RKO (cell line): ENCODE measurements at regions not wholly inside any gene's neighbourhood (a gene's known extent, or its start where the extent isn't known, plus 50 kb on each side); places are given as distances from the start of the nearest gene placed in this dataset.
"Not testable (repeated sequence)": the region's sequence is repeated elsewhere in the genome, so short reads cannot be mapped to it uniquely, and the experiment has no call there.

Experiments
- DNase-seq: peaks from one replicate; pipeline ENCODE4 v3.0.0-alpha.2; 2016; ENCODE audit warnings: low spot score

GRCh38 chr1:30569384-30569783 lies 154.0 kb downstream of the MATN1 start:
- no peak for DNase-seq

DNA sequence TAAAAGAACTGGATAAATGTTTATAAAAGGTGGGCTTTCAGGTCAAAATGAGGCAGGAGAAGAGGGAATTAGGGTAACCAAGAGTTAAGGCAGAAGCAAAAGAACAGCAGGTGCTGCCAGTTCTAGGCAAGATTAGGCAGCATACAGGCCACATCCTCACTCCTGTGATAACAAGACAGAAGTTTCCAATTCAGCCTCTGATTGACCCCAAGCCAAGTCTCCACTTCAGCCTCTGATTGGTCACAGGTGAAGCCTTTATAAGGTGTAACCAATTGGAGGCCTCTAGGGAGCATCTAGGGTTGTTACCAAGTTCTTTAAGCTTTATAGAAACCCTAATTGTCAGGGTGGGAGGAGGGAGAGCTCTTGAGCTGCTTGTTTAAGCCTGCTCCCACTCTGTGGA lies 160.8 kb downstream of the MATN1 start:
- no peak for DNase-seq

DNA sequence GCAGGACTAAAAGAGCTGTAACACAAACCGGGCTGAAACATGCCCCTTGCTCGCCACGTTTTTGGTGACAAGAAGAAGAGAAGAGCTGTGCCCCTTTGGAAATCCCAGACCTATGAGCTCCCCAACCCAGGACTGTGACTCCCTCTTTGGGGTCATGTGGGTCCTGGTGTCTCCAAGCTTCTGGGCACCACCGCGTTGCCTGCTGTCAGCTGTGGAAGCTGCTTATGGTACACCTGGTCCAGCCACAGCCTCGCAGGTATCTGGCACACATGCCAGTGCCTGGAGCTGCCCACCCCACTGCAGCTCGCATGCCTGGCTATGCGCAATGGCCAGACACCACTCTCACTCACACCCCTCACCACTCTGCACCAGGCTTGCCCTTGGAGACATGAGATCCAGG lies 171.8 kb downstream of the MATN1 start:
- no peak for DNase-seq

DNA sequence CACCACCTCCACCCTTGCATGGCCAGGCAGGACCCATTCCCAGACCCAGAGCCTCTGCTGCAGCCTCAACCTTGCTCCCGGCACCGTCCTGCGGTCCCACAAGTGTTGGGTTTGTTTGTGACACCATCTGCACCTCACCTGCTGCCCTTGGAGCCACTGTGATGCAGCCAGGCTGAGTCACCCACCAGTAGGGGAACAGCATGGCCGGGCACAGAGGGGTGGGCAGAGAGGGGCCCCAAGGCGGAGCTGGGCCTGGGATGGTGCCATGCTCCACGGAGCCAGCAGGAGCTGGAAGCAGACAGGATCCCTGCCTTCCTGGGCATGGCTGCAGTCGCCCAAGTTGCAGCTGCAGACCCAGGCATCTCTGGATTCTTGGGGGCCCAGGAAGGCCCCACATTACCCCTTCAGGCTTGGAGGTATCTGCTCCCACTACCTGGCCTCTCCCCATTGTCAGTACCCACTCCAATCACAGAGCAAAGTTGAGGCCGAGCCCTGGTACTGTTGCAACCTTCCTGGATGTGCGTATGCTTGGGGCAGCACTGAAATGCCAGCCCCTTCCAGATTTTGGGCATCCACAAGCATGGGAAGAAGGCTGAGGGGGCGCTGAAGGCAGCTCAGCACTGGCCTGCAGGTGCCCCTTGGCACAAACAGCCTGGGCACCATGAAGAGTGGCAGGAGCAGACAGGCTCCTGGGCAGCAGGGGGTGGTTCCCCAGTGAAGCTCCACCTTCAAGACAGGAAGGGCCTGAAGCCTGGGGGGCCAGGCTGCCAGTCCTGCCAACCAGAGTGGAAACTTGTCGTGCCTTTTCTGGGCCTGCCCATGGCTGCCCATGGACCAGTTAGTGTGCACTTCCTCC lies 172.8 kb downstream of the MATN1 start:
- DNase-seq: no peak

- not testable (repeated sequence) for DNase-seq
These were observed 173.5 kb downstream of the MATN1 start for GRCh38 chr1:30549872-30550271.

DNA sequence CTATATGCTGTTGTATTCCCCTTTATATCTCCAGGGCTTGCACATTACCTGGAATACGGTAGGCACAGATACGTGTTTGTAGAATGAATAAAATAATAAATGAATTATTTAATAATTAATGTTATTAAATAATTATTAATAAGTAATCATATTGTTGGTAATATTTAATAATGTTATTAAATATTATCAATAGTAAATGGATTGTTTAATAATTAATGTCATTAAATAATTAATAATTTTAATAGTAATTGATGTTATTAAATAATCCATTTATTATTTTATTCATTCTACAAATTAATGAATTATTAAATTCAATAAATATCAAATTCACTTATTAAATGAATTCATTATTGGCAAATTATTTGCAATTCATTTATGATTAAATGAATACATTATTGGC lies 175.1 kb downstream of the MATN1 start:
- no peak for DNase-seq

DNA sequence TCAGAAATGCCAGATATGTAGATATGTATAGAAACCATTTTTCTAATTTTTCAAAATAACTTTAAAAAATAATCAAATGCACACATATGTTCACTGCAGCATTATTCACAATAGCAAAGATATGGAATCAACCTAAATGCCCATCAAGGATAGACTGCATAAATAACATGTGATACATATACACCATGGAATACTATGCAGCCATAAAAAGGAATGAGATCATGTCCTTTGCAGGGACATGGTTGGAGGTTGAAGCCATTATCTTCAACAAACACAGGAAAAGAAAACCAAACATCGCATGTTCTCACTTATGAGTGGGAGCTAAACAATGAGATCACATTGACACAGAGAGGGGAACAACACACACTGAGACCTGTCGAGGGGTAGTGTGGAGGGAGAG lies 176.1 kb downstream of the MATN1 start:
- not testable (repeated sequence) for DNase-seq

- no peak for DNase-seq
These were observed 178.0 kb downstream of the MATN1 start for GRCh38 chr1:30545365-30545764.

GRCh38 chr1:30541721-30542485 lies 181.5 kb downstream of the MATN1 start:
- no peak for DNase-seq

DNA sequence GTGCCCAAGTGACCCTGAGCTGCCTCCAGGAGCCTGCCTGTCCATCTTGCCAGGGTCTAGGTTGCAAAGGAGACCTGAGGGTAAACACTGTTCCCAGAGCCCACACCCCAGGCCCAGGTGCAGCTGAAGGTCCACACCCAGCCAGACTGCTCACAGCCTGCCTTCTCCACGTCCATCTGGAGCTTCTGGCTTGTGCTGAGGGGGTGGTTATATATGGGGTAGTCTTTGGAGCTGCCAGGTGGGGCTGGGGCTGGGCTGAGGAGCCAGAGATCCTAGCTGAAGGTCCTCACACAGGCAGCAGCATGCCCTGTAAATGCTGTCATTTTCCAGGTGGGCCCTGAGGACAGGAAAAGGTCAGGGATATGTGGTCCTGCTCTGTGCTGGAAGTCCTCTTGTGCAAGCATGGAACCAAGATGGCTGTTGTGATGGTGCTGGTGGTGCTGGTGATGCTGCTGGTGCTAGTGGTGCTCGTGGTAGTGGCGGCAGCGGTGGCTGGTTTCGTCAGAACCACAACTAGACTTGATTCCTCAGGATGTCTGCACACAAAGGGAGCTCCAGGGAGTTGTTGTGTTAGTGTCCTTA lies 182.7 kb downstream of the MATN1 start:
- no peak for DNase-seq

GRCh38 chr1:30539884-30540283 lies 183.5 kb downstream of the MATN1 start:
- no peak for DNase-seq

DNA sequence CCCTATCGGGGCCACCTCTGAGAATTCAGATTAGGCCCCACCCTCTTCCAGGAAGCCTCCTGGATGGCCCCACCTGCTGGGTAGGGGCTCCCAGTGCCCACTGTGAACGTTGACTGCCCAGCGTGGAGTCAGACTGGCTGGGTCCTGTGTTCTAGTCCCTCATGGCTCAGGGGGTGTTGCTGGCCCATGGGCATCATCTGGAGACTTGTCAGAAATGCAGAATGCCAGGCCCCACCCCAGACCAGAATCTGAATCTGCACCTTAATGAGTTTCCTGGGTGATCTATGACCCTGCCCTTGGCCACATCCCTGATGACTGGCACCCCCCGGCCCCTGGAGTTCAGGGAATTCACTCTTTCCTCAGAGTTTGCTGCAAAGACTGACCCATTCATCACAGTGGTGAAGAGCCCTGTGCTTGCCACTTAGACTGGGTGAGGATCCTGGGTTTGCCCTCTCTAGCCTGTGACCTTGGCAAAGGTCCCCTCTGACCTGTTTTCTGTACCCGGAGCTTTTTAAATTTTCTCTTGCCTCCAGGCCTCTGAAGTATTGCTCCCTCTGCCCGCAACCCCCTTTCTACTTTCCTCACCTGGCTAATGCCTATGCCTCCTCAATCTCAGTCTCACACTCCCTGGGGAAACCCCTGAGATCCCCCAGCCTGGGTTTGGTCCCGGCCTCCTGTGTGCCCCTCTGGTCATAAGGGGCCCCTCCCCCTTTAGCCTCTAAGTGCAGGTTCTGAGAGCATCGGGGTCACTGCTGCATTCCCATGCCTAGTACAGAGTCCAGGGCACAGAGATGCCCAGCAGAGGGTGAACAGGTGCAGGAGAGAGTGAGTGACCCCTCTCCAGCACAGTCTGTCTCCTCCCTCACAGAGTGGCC lies 184.2 kb downstream of the MATN1 start:
- DNase-seq: no peak

DNA sequence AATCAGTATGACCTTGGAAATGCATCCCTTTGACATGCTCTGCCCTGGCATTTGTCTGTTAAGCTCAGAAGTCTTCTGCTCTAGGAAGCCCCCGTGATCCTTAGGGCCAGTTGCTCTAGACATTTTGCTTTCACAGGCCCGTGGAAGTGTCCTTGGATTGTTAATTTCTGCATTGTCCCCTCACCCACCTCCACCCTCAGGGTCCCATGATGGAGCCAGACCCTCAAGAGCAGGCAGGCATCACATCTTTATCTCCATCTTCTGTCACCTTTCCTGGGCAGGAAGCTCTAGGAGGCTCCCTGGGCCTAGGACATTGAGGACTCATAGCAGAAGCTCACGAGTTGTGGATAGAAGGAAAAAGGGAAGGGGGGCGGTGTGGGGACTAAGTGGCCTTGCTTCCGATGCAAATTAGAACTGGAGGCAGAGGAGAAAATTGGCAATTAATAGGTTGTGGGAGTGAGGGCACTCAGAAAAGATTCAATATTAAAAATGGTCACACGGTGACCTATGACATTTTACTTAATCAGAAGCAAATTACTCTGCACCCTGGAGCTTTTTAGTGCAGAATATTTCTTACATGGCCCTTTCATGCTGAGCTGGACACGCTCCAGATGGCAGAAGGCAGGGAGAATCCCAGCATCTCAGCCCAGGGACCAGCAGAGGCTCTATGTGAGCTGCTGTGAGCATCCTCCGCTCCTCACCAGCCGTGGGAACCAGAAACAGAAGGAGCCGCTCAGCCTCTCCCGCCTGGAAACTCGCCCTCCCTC lies 185.0 kb downstream of the MATN1 start:
- DNase-seq: no peak

DNA sequence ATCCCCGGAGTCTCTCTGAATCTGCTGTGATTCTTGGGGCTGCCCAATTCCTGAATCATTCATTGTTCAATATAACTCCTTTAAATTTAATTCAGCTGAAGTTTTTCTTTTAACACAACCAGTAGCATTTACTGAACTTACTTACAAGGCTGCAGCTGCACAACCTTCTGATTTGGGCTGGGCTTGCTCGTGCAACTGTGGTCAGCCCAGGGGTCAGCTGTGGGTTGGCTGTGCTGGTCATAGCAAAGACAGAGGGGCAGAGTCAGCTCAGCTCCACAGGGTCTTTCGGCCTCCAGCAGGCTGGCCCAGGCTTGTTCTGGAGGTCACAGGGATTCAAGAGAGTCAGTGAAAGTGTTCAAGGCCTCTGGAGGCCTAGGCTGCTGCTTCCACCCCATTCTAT lies 186.1 kb downstream of the MATN1 start:
- DNase-seq: no peak

DNA sequence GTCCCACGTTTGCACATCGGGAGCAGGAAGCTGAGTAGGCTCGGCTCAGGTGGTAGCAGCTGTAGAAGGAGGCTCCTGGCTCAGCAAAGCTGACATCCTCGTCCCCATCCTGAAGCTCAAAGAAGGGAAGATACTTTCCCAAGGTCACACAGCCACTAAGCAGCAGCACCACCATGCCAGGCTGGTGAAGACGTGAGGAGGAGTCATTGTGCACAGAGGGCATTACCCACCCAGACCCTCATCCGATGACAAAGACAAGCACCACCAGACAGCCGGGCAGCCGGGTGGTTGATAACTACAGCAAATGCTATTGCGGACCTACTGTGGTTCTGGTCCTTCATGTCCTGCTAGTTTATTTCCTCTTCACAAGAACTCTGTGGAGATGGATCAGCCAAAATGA lies 186.9 kb downstream of the MATN1 start:
- no peak for DNase-seq

- DNase-seq: no peak
These were observed 187.6 kb downstream of the MATN1 start for GRCh38 chr1:30535595-30536325.

- no peak for DNase-seq
These were observed 188.8 kb downstream of the MATN1 start for GRCh38 chr1:30534551-30534940.

DNA sequence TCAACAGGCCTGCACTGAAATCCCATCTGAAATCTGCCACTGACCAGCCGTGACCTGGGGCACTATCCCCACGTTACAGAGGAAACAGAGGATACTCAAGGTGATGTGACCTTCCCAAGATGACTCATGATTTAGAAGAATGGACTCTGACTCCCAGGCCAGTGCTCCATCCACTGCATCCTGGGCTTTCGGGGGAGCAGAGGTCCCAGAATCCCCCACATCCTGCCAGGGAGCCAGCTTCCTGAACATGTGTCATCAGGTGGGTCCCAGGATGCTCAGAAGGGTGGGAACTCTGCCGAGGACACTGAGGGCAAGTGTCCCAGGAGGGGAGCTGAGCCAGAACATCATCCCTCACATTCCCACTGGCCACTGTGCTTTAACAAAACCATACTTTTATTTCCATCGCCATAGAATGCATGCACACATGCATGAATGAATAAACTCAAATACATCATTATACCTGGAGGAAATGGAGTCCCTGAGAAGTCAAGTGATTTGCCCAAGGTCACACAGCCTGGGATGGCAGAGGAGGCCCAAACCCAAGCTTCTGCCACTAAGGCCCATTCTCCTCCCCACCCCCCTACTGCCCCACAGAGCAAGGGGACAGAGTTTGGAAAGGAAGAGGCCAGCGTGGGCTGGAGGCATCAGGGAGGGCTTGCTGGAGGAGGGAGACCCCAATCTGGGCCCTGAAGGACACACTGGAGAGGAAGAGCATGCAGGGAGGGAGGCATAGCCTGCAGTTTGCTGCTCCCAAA lies 189.4 kb downstream of the MATN1 start:
- DNase-seq: no peak

DNA sequence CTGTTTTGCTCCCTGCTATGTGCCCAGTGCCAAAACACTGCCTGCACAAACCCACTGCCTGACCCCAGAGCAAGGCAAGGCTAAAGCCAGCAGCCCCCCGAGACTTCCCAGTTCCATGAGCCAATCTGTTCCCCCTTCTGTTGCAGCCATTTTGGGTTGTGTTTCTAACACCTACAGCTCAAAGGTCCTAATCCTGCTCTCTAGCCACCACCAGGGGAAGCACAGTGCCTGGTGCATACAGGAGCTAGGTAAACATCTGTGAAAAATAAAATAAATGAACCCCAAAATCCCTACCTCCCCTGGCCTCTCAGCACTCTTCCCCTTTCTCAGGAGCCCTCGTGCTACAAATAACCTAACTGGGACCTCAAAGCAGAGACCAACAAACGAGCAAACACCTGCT lies 190.2 kb downstream of the MATN1 start:
- no peak for DNase-seq

GRCh38 chr1:30532621-30533020 lies 190.8 kb downstream of the MATN1 start:
- DNase-seq: no peak
